Natural killer cell treated with Interleukin-12 subunit alpha and Interleukin-12 subunit beta and Interleukin-15 and Interleukin-18, amount 100 ng/mL, for 72 hours (primary cell): ENCODE measurements at regions not wholly inside any gene's neighbourhood (a gene's known extent, or its start where the extent isn't known, plus 50 kb on each side); places are given as distances from the start of the nearest gene placed in this dataset.
"Not testable (repeated sequence)": the region's sequence is repeated elsewhere in the genome, so short reads cannot be mapped to it uniquely, and the experiment has no call there.

ENCODE experiments used
- ATAC-seq, 2 donors: fragments of 150-1000 bp; cut with Tn5 transposase in 1 of 2; sonication (Bioruptor Pico), chemical (Tn5 transposase) in 1 of 2; 2 replicates each; pipeline ENCODE4 v1.10.0; 2021
- DNase-seq: peaks from one replicate; pipeline ENCODE4 v3.0.0; 2022; ENCODE audit warnings: low spot score
- H3K27ac Mint-ChIP-seq, 2 donors: 1 replicate in 1 of 2; 2 replicates in 1 of 2; pipeline ENCODE4 v1.8.0; 2022; ENCODE audit warnings: mixed read lengths in 2 of 2, mild to moderate bottlenecking in 1 of 2, moderate library complexity in 1 of 2
- H3K27me3 Mint-ChIP-seq, 2 donors: 1 replicate in 1 of 2; 2 replicates in 1 of 2; pipeline ENCODE4 v1.8.0; 2022; ENCODE audit warnings: mixed read lengths in 2 of 2
- H3K36me3 Mint-ChIP-seq: one replicate; pipeline ENCODE4 v1.8.0; 2022; ENCODE audit warnings: mixed read lengths
- H3K4me1 Mint-ChIP-seq, 2 donors: 1 replicate in 1 of 2; 2 replicates in 1 of 2; pipeline ENCODE4 v1.8.0; 2022; ENCODE audit warnings: low read depth in 2 of 2, mixed read lengths in 2 of 2, mild to moderate bottlenecking in 1 of 2
- H3K4me3 Mint-ChIP-seq: one replicate; pipeline ENCODE4 v1.8.0; 2022; ENCODE audit warnings: mixed read lengths
- H3K9me3 Mint-ChIP-seq: 2 replicates; pipeline ENCODE4 v1.8.0; 2022; ENCODE audit warnings: mixed read lengths

DNA sequence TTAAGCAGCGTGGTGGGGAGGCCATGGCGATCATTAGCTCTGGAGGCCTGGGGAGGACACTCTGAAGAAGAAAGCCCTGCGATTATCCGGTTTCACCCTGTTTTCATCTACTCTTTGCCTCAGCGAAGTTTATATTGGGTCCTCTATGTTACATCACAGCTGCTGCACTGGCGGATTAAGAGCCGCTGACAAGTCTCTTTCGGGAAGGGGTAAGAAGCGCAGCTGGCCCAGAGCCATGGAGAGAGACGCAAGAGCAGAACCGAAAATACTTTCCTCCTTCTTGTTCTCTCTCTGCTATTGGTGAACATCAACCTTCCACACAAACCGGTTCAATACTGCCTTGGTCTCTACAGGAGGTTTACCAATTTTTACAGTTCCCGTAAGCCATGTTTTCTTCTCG lies 291.5 kb downstream of the FAM72C start:
- H3K27me3 Mint-ChIP-seq = peaks cover 3 to 28% of the 10 kb centered on the region in 2 donors
- ATAC-seq (no peak), DNase-seq (no peak)
- H3K4me3 Mint-ChIP-seq = no peak overlapping the region
- H3K27ac Mint-ChIP-seq = no peak overlapping the region
- no peaks in the 10 kb centered on the region for H3K4me1 Mint-ChIP-seq
- H3K36me3 Mint-ChIP-seq = no peaks in the 10 kb centered on the region
- peaks cover 4% of the 10 kb centered on the region for H3K9me3 Mint-ChIP-seq

GRCh38 chr1:143672983-143673382 lies 298.8 kb downstream of the FAM72C start:
- ATAC-seq = no peak
- Mint-ChIP-seq H3K9me3 (peaks cover 17% of the 10 kb centered on the region), H3K36me3 (peaks cover 13% of the 10 kb centered on the region), H3K4me3 (no peak overlapping the region), H3K27ac (no peak overlapping the region), H3K4me1 (no peaks in the 10 kb centered on the region), H3K27me3 (peaks cover 21 to 46% of the 10 kb centered on the region in 2 donors)
- no peak for DNase-seq

GRCh38 chr1:143667730-143668129 lies 304.1 kb downstream of the FAM72C start:
- ATAC-seq (no peak), DNase-seq (no peak)
- peaks cover 17% of the 10 kb centered on the region for H3K9me3 Mint-ChIP-seq
- H3K27me3 Mint-ChIP-seq = peaks cover 33 to 45% of the 10 kb centered on the region in 2 donors
- H3K27ac Mint-ChIP-seq = no peak overlapping the region
- no peaks in the 10 kb centered on the region for H3K4me1 Mint-ChIP-seq
- H3K36me3 Mint-ChIP-seq = peaks cover 13% of the 10 kb centered on the region
- no peak overlapping the region for H3K4me3 Mint-ChIP-seq

- Mint-ChIP-seq H3K9me3 (peaks cover 17% of the 10 kb centered on the region), H3K4me3 (no peak overlapping the region), H3K27me3 (peaks cover 38 to 51% of the 10 kb centered on the region in 2 donors), H3K36me3 (peaks cover 13% of the 10 kb centered on the region), H3K27ac (no peak overlapping the region), H3K4me1 (no peaks in the 10 kb centered on the region)
- DNase-seq (no peak), ATAC-seq (no peak)
Observed at GRCh38 chr1:143666851-143667250, 304.9 kb downstream of the FAM72C start.

GRCh38 chr1:143665606-143666005 lies 306.2 kb downstream of the FAM72C start:
- peaks cover 13% of the 10 kb centered on the region for H3K36me3 Mint-ChIP-seq
- ATAC-seq (no peak), DNase-seq (no peak)
- peaks cover 17% of the 10 kb centered on the region for H3K9me3 Mint-ChIP-seq
- peaks cover 0 to 2% of the 10 kb centered on the region in 2 donors for H3K4me1 Mint-ChIP-seq
- no peak overlapping the region for H3K27ac Mint-ChIP-seq
- H3K4me3 Mint-ChIP-seq = no peak overlapping the region
- H3K27me3 Mint-ChIP-seq = peaks cover 41 to 60% of the 10 kb centered on the region in 2 donors

DNA sequence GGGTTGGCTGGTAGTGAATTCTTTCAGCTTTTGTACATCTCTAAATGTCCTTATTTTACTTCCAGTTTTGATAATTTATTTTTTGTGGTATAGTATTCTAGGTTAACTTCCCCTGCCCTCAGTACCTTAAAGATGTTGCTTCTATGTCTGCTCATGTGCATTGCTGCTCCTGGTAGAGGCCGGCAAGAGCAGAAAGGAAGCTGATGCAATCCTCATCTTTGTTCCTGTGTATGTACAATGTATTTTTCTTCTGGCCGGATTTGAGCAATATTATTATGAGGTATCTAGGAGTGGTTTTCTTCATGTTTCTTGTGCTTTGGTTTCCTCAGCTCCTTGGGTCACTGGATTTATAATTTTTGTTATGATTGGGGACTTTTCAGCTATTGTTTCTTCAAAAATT lies 308.7 kb downstream of the FAM72C start:
- ATAC-seq, DNase-seq, H3K36me3 Mint-ChIP-seq, H3K27ac Mint-ChIP-seq, H3K9me3 Mint-ChIP-seq, H3K4me1 Mint-ChIP-seq, H3K4me3 Mint-ChIP-seq: not testable (repeated sequence)
- H3K27me3 Mint-ChIP-seq = peaks cover 42 to 62% of the 10 kb centered on the region in 2 donors

DNA sequence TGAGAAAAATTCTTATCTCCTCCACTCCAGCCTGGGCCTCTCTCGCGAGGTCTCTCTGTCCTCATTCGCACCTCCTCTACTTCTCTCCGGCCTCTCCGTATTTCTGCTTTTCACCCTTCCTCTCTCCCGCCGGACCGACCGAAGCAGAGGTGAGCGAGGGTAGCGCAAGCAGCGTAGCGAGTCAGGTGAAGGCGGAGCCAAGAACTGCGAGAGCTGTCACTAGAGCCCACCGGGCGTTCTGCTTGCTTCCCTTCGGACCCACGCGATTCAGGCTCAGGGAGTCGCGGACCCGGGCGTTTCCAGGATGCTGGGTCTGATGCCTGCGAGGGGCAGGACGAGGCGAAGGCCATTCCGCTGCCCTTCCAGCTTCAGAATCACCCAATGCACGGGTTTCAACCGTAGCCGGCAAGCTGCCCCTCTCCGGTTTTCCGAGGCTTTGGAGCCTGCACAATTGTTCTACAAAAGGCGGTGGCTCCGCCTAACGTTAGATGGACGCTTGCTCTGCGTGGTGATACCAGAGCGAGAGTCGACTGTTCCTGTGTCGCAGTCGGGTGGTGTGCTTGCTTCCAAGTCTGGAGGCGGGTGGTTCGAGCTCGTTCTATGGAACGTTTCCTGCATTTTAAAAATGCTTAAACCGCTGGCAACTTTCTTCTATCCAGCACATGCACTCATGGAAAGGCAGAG lies 310.2 kb downstream of the FAM72C start:
- peaks cover 40 to 63% of the 10 kb centered on the region in 2 donors for H3K27me3 Mint-ChIP-seq
- peaks cover 0 to 2% of the 10 kb centered on the region in 2 donors for H3K4me1 Mint-ChIP-seq
- H3K9me3 Mint-ChIP-seq = peaks cover 7% of the 10 kb centered on the region
- DNase-seq (no peak), ATAC-seq (no peak)
- H3K36me3 Mint-ChIP-seq = no peaks in the 10 kb centered on the region
- H3K4me3 Mint-ChIP-seq = no peak overlapping the region
- H3K27ac Mint-ChIP-seq = no peak overlapping the region

- H3K9me3 Mint-ChIP-seq = peaks cover 14% of the 10 kb centered on the region
- peaks cover 0 to 2% of the 10 kb centered on the region in 2 donors for H3K4me1 Mint-ChIP-seq
- H3K36me3 Mint-ChIP-seq = peaks cover 4% of the 10 kb centered on the region
- peaks cover 47 to 73% of the 10 kb centered on the region in 2 donors for H3K27me3 Mint-ChIP-seq
- DNase-seq = no peak
- no peak for ATAC-seq
- no peak overlapping the region for H3K4me3 Mint-ChIP-seq
- H3K27ac Mint-ChIP-seq = no peak overlapping the region
Observed at GRCh38 chr1:143660354-143660941, 311.3 kb downstream of the FAM72C start.

- Mint-ChIP-seq H3K4me3 (no peak overlapping the region), H3K27me3 (peaks cover 33 to 44% of the 10 kb centered on the region in 2 donors), H3K36me3 (peaks cover 4% of the 10 kb centered on the region), H3K4me1 (no peaks in the 10 kb centered on the region), H3K27ac (no peak overlapping the region), H3K9me3 (peaks cover 10% of the 10 kb centered on the region)
- ATAC-seq (no peak), DNase-seq (no peak)
Observed at GRCh38 chr1:143653429-143653802, 318.4 kb downstream of the FAM72C start.

- peaks cover 28 to 42% of the 10 kb centered on the region in 2 donors for H3K27me3 Mint-ChIP-seq
- H3K9me3 Mint-ChIP-seq = peaks cover 13% of the 10 kb centered on the region
- peaks cover 4% of the 10 kb centered on the region for H3K36me3 Mint-ChIP-seq
- H3K4me1 Mint-ChIP-seq = no peaks in the 10 kb centered on the region
- no peak for DNase-seq
- H3K27ac Mint-ChIP-seq = no peak overlapping the region
- H3K4me3 Mint-ChIP-seq = no peak overlapping the region
- ATAC-seq = no peak
Observed at GRCh38 chr1:143652744-143653428, 318.9 kb downstream of the FAM72C start.

- Mint-ChIP-seq H3K4me1 (no peaks in the 10 kb centered on the region), H3K9me3 (peaks cover 13% of the 10 kb centered on the region), H3K27me3 (peaks cover 28 to 42% of the 10 kb centered on the region in 2 donors), H3K36me3 (peaks cover 4% of the 10 kb centered on the region), H3K4me3 (no peak overlapping the region), H3K27ac (no peak overlapping the region)
- ATAC-seq (no peak), DNase-seq (no peak)
Observed at GRCh38 chr1:143652187-143652586, 319.6 kb downstream of the FAM72C start.

GRCh38 chr1:143651350-143651992 lies 320.3 kb downstream of the FAM72C start:
- Mint-ChIP-seq H3K27me3 (peaks cover 31 to 42% of the 10 kb centered on the region in 2 donors), H3K27ac (no peak overlapping the region), H3K36me3 (peaks cover 4% of the 10 kb centered on the region), H3K4me1 (no peaks in the 10 kb centered on the region), H3K9me3 (peaks cover 17% of the 10 kb centered on the region), H3K4me3 (no peak overlapping the region)
- DNase-seq (no peak), ATAC-seq (no peak)

DNA sequence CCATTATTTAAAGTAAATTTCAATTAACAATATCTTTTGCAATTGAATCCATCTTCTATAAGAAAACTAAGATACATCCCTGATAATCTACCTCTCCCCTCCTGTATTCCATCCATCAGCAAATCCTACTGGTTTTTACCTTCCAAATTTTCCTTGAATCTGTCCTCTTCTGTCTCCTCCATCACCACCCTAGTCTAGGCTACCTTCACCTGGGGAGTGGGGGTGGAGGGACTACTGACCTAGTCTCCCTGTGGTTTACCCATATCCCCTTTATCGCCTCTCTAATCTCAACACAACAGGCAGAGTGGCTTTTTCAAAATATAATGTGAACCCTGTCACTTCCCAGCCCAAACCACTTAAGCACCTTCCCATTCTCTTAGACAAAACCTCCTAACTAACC lies 327.8 kb downstream of the FAM72C start:
- peaks cover 17 to 19% of the 10 kb centered on the region in 2 donors for H3K27me3 Mint-ChIP-seq
- H3K27ac Mint-ChIP-seq, ATAC-seq, H3K9me3 Mint-ChIP-seq, DNase-seq, H3K4me1 Mint-ChIP-seq, H3K4me3 Mint-ChIP-seq, H3K36me3 Mint-ChIP-seq: not testable (repeated sequence)
